GM23248 (cell line): ENCODE measurements at regions not wholly inside any gene's neighbourhood (a gene's known extent, or its start where the extent isn't known, plus 50 kb on each side); places are given as distances from the start of the nearest gene placed in this dataset.
A peak's percentile ranks its signal among the peaks of the same experiment; 100 is the strongest.
"Not testable (repeated sequence)": the region's sequence is repeated elsewhere in the genome, so short reads cannot be mapped to it uniquely, and the experiment has no call there.

Source experiments
- DNase-seq: peaks from one replicate; pipeline ENCODE4 v3.0.0-alpha.2; 2015
- H2AFZ ChIP-seq: fragments of 200-600 bp; sonication (generic); 2 replicates; pipeline ENCODE4 v1.6.1; 2016; ENCODE audit warnings: antibody characterized with exemption
- H3F3A ChIP-seq: fragments of 200-600 bp; sonication (generic); 2 replicates; pipeline ENCODE4 v1.6.1; 2016; ENCODE audit warnings: mild to moderate bottlenecking, antibody characterized with exemption, mixed run types; ENCODE audit not compliant: insufficient read depth
- H3K27ac ChIP-seq: fragments of 200-600 bp; sonication (generic); 2 replicates; pipeline ENCODE4 v1.5.1; 2016; ENCODE audit warnings: mild to moderate bottlenecking
- H3K27me3 ChIP-seq: fragments of 200-600 bp; sonication (generic); replicated peaks from 2 replicates; pipeline ENCODE4 v1.6.1; 2016; ENCODE audit warnings: mild to moderate bottlenecking; ENCODE audit not compliant: insufficient read depth
- H3K36me3 ChIP-seq: fragments of 200-600 bp; sonication (generic); 2 replicates; pipeline ENCODE4 v1.6.1; 2016; ENCODE audit warnings: low read depth, mild to moderate bottlenecking
- H3K4me1 ChIP-seq: fragments of 200-600 bp; sonication (generic); 2 replicates; pipeline ENCODE4 v1.6.1; 2016; ENCODE audit warnings: mild to moderate bottlenecking; ENCODE audit not compliant: insufficient read depth
- H3K4me2 ChIP-seq: fragments of 200-600 bp; sonication (generic); one replicate; pipeline ENCODE4 v1.6.1; 2016; ENCODE audit warnings: mild to moderate bottlenecking; ENCODE audit not compliant: unreplicated experiment
- H3K4me3 ChIP-seq: fragments of 200-600 bp; sonication (generic); 2 replicates; pipeline ENCODE4 v1.5.1; 2016; ENCODE audit warnings: mild to moderate bottlenecking
- H3K79me2 ChIP-seq: fragments of 200-600 bp; sonication (generic); 2 replicates; pipeline ENCODE4 v1.6.1; 2016; ENCODE audit warnings: mild to moderate bottlenecking; ENCODE audit not compliant: insufficient read depth
- H3K9ac ChIP-seq: fragments of 200-600 bp; sonication (generic); 2 replicates; pipeline ENCODE4 v1.6.1; 2016; ENCODE audit warnings: mild to moderate bottlenecking
- H3K9me2 ChIP-seq: fragments of 200-600 bp; sonication (generic); 2 replicates; pipeline ENCODE4 v1.6.1; 2016; ENCODE audit warnings: mixed run types, mild to moderate bottlenecking, moderate library complexity; ENCODE audit not compliant: insufficient read depth
- H3K9me3 ChIP-seq: fragments of 200-600 bp; sonication (generic); one replicate; pipeline ENCODE4 v1.6.1; 2017; ENCODE audit warnings: low read depth
- H4K20me1 ChIP-seq: fragments of 200-600 bp; sonication (generic); 2 replicates; pipeline ENCODE4 v1.6.0; 2016; ENCODE audit not compliant: insufficient read depth
- EZH2 ChIP-seq: fragments of 200-600 bp; sonication (generic); IDR thresholded peaks from 2 replicates; pipeline ENCODE4 v1.6.1; 2018; ENCODE audit warnings: antibody characterized with exemption, mild to moderate bottlenecking; ENCODE audit not compliant: insufficient read depth, poor library complexity, severe bottlenecking
- EZH2phosphoT487 ChIP-seq: fragments of 200-600 bp; sonication (generic); IDR thresholded peaks from 2 replicates; pipeline ENCODE4 v1.6.1; 2018; ENCODE audit warnings: antibody characterized with exemption, moderate library complexity, mild to moderate bottlenecking, low read depth; ENCODE audit not compliant: insufficient read depth
- WGBS, 2 experiments: methylation state at CpG; one replicate each; pipeline ENCODE4 v1.1.6; 2015 to 2017; ENCODE audit warnings: low lambda C conversion rate in 2 of 2, low coverage in 1 of 2; ENCODE audit errors: missing lambda C conversion rate in 2 of 2; 5-methylcytosine and 5-hydroxymethylcytosine counted together
- in situ Hi-C: fragments of 300-500 bp; cut with MboI; formaldehyde crosslinking; loops from 2 replicates; pipeline ENCODE4 v1.15.0; 2020

DNA sequence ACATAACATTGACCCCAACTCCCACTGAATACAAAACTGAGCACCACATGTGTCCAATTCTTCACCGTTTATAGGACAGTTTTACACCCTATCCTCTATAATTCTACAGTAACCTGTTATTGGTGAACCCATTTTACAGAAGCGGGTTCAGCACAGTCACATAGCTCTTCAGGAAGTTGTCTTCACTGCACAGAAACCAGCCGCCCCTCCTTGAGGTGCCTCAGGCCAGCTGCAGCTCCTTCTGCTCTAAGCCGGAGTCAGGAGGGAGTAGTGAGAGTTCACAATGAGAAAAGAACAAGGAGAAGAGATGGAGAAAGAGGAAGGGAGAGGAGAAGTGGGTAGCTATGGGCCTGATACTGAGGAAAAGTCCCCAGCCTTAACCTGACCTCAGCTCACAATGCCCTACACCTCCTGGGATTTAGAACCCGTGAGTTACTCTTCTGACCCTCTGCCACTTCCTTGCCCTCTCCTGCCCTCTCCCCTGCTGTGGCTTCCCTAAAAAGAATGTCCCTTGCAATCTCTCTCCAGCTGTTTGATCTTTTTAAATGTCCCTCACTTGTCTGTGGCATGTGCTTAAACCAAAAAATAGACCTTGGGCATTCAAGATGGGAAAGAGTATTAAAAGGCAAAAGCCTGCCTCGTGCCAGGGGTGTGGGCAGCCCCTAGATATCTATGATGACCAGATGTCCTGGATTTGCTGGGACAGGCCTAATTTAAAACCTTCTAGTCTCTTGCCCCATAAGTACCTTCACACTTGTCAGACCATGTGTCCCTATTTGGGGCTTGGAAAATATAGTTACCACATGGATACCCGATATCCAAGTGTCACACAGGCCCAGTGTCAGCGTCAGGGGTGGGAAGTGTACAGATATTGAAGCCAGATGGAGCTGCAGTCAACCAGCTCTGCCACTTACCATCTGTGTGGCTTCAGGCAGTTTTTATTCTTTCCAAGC, 71.3 kb upstream of the HES1 start:
- Histone ChIP-seq H3F3A (peaks cover 6% of the 10 kb centered on the region), H3K27ac (no peak overlapping the region), H3K79me2 (no peaks in the 10 kb centered on the region), H3K9me3 (peaks cover 5% of the 10 kb centered on the region), H3K27me3 (no peaks in the 10 kb centered on the region), H3K4me1 (no peaks in the 10 kb centered on the region), H3K4me2 (no peak overlapping the region), H3K9me2 (no peaks in the 10 kb centered on the region), H2AFZ (no peak overlapping the region), H3K9ac (no peak overlapping the region), H3K36me3 (no peaks in the 10 kb centered on the region), H3K4me3 (no peak overlapping the region), H4K20me1 (no peaks in the 10 kb centered on the region)
- DNase-seq: no peak
- 79 to 81% methylated on average over 8 of the region's 8 CpGs for WGBS, 2 experiments
- in situ Hi-C loops: no loop called here
- no peak for TF ChIP-seq EZH2
- TF ChIP-seq EZH2phosphoT487: no peak

DNA sequence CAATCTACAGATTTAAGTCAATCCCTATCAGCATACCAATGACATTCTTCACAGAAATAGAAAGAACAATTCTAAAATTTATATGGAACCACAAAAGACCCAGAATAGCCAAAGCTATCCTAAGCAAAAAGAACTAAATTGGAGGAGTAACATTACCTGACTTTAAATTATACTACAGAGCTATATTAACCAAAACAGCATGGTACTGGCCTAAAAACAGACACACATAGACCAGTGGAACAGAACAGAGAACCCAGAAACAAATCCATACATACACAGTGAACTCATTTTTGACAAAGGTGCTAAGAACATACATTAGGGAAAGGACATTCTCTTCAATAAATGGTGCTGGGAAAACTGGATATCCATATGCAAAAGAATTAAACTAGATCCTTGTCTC, 68.6 kb upstream of the HES1 start:
- DNase-seq, in situ Hi-C loops: not testable (repeated sequence)

DNA sequence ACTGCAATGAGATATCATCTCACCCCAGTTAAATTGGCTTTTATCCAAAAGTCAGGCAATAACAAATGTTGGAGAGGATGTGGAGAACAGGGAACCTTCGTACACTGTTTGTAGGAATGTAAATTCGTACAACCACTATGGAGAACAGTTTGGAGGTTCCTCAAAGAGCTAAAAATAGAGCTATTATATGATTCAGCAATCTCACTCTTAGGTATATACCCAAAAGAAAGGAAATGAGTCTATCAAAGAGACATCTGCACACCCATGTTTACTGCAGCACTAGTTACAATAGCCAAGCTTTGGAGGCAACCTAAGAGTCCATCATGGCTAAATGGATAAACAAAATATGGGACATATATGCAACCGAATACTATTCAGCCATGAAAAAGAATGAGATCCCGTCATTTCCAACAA, 68.0 kb upstream of the HES1 start:
- H3K27me3 ChIP-seq: no peaks in the 10 kb centered on the region
- H3F3A ChIP-seq: peaks cover 15% of the 10 kb centered on the region
- TF ChIP-seq EZH2: no peak
- no peak for TF ChIP-seq EZH2phosphoT487
- no peaks in the 10 kb centered on the region for H4K20me1 ChIP-seq
- no peaks in the 10 kb centered on the region for H3K79me2 ChIP-seq
- in situ Hi-C loops: no loop called here
- H3K27ac ChIP-seq: no peak overlapping the region
- no peaks in the 10 kb centered on the region for H3K9me2 ChIP-seq
- no peak for DNase-seq
- 0 out of 2 replicates have a peak, but pooled peaks cover 5% of the 10 kb centered on the region for H3K4me1 ChIP-seq
- no peak overlapping the region for H3K4me3 ChIP-seq
- WGBS, 2 experiments: 62 to 63% methylated on average over 4 of the region's 4 CpGs
- H3K9me3 ChIP-seq: peaks cover 5% of the 10 kb centered on the region
- H3K4me2 ChIP-seq: no peak overlapping the region
- H3K36me3 ChIP-seq: no peaks in the 10 kb centered on the region
- no peak overlapping the region for H2AFZ ChIP-seq
- H3K9ac ChIP-seq: no peak overlapping the region

More for the DNA sequence above, 68.6 kb upstream of the HES1 start:
- not testable (repeated sequence) for H3K27me3 ChIP-seq, H3K36me3 ChIP-seq, H3K4me1 ChIP-seq, H2AFZ ChIP-seq, H3K9ac ChIP-seq, H3K4me2 ChIP-seq, H3K79me2 ChIP-seq, H3K4me3 ChIP-seq, H3K27ac ChIP-seq, H3K9me3 ChIP-seq, H3K9me2 ChIP-seq, H4K20me1 ChIP-seq
- H3F3A ChIP-seq: peaks cover 15% of the 10 kb centered on the region

DNA sequence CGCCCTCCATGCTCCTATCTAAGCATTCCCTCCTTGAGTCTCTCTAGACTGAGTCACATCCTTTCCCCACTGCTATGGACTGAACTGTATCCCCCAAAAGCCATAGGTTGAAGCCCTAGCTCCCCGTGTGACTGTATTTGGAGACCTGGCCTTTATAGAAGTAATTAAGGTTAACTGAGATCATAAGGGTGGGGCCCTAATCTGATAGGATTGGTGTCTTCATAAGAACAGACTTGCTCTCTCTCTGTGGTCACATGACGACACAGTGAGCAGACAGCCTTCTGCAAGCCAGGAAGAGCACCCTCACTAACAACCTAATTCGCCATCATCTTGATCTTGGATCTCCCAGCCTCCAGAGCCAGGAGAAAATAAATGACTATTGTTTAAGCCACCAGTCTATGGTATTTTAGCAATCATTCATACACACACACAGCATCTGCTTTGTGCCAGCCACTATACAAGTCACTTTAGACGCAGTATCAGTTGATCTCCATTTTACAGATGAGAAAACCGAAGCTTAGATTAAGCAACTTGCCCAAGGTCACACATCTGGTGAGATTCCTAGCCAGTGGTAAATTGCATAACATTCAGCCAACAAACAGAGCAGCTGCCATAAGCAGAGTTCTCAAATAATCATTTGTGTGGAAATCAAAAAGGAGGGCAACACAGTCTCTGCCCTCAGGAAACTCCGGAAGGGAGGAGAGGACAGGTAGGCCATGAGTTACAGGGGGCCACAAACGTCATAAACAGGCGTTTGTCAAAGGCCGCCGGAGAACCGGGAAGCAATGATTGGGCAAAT, 66.3 kb upstream of the HES1 start:
- peak; percentile 45 for DNase-seq
- Histone ChIP-seq H3K79me2 (no peaks in the 10 kb centered on the region), H3K27ac (peak overlapping the region; percentile 55), H2AFZ (no peak overlapping the region), H3F3A (peaks cover 15% of the 10 kb centered on the region), H3K9me3 (peaks cover 5% of the 10 kb centered on the region), H3K9ac (peak overlapping the region; percentile 86), H3K36me3 (no peaks in the 10 kb centered on the region), H3K9me2 (no peaks in the 10 kb centered on the region), H3K4me2 (no peak overlapping the region), H3K4me1 (0 out of 2 replicates have a peak, but pooled peaks cover 5% of the 10 kb centered on the region), H3K27me3 (no peaks in the 10 kb centered on the region), H4K20me1 (no peaks in the 10 kb centered on the region), H3K4me3 (no peak overlapping the region)
- TF ChIP-seq EZH2: no peak
- TF ChIP-seq EZH2phosphoT487: no peak
- 85 to 88% methylated on average over 12 of the region's 12 CpGs for WGBS, 2 experiments
- in situ Hi-C loops: no loop called here
